A549 (cell line): ENCODE measurements at regions not wholly inside any gene's neighbourhood (a gene's known extent, or its start where the extent isn't known, plus 50 kb on each side); places are given as distances from the start of the nearest gene placed in this dataset.
A peak's percentile ranks its signal among the peaks of the same experiment; 100 is the strongest.

Experiments
- ATAC-seq, 2 experiments: fragments of 200-7000 bp in 1 of 2; fragments of >200 bp in 1 of 2; cut with Nextera tagmentation in 1 of 2; cut with Tn5 transposase in 1 of 2; 3 replicates each; pipeline versions ENCODE4 v1.8.0 to v1.9.1; 2018 to 2020; ENCODE audit warnings: mild to moderate bottlenecking in 1 of 2, moderate library complexity in 1 of 2
- CTCF ChIA-PET: fragments of 300-600 bp; sonication (Branson Sonifier 250); formaldehyde crosslinking; extraction: SDS; loops from one replicate; lab custom pipeline; 2021; ENCODE audit warnings: antibody characterized with exemption, inconsistent platforms; lab: Yijun Ruan, JAX
- POLR2A ChIA-PET: fragments of 350-600 bp; formaldehyde crosslinking; extraction: SDS; loops from one replicate; lab custom pipeline; 2021; ENCODE audit warnings: antibody characterized with exemption, inconsistent platforms; lab: Yijun Ruan, JAX
- DNase-seq, 2 experiments: peaks; one replicate each; pipeline versions ENCODE4 v3.0.0 to v3.0.0-alpha.2; 2011 to 2016; ENCODE audit warnings: low read depth in 1 of 2, low spot score in 1 of 2
- FAIRE-seq: peaks from 2 replicates; lab custom pipeline; 2011; peaks lifted over from hg19 to GRCh38; lab: Jason Lieb, UNC
- H3K27ac ChIP-seq, 2 experiments: fragments of >200 bp; sonication (Bioruptor Twin); formaldehyde crosslinking; 3 replicates each; pipeline ENCODE4 v1.5.1; 2016 to 2017
- H3K4me1 ChIP-seq: fragments of >200 bp; sonication (Bioruptor Twin); formaldehyde crosslinking; 3 replicates; pipeline ENCODE4 v1.6.1; 2016
- H3K4me2 ChIP-seq: fragments of >200 bp; sonication (Bioruptor Twin); formaldehyde crosslinking; 3 replicates; pipeline ENCODE4 v1.6.1; 2016
- H3K4me3 ChIP-seq: fragments of >200 bp; sonication (Bioruptor Twin); formaldehyde crosslinking; 3 replicates; pipeline ENCODE4 v1.5.1; 2016
- H3K9me3 ChIP-seq: fragments of >200 bp; sonication (Bioruptor Twin); formaldehyde crosslinking; 3 replicates; pipeline ENCODE4 v1.6.1; 2016
- BHLHE40 ChIP-seq: IDR thresholded peaks from 2 replicates; pipeline ENCODE4 v1.6.1; 2012; ENCODE audit warnings: low read depth, low read length, inconsistent platforms
- CHD4 ChIP-seq: fragments of 200-600 bp; sonication (generic); IDR thresholded peaks from 2 replicates; pipeline ENCODE4 v1.6.1; 2016; ENCODE audit warnings: antibody characterized with exemption, mild to moderate bottlenecking, borderline replicate concordance
- EHMT2 ChIP-seq: fragments of 200-600 bp; sonication (generic); IDR thresholded peaks from 2 replicates; pipeline ENCODE4 v1.6.1; 2016; ENCODE audit warnings: antibody characterized with exemption, low read depth, mild to moderate bottlenecking, moderate library complexity
- ELK1 ChIP-seq: fragments of 150-350 bp; IDR thresholded peaks from 2 replicates; pipeline ENCODE4 v1.6.1; 2014; ENCODE audit warnings: low read depth, mild to moderate bottlenecking, low read length
- FOSB ChIP-seq: fragments of 250-450 bp; sonication (Bioruptor Pico); IDR thresholded peaks from 2 replicates; pipeline ENCODE4 v1.5.0; 2020; ENCODE audit warnings: mild to moderate bottlenecking, moderate library complexity
- HDAC2 ChIP-seq: fragments of 200-600 bp; sonication (generic); IDR thresholded peaks from 2 replicates; pipeline ENCODE4 v1.6.1; 2016
- HOXA7 ChIP-seq: fragments of 250-450 bp; sonication (Bioruptor Pico); IDR thresholded peaks from 2 replicates; pipeline ENCODE4 v1.5.0; 2020; ENCODE audit warnings: mild to moderate bottlenecking, moderate library complexity
- JUNB ChIP-seq: fragments of >200 bp; sonication (Bioruptor Twin); formaldehyde crosslinking; IDR thresholded peaks from 2 replicates; pipeline ENCODE4 v1.6.1; 2016
- MAX ChIP-seq: IDR thresholded peaks from 2 replicates; pipeline ENCODE4 v1.6.1; 2012
- MAZ ChIP-seq: fragments of 150-350 bp; IDR thresholded peaks from 2 replicates; pipeline ENCODE4 v1.6.1; 2014; ENCODE audit warnings: antibody characterized with exemption, low read depth, low read length, borderline replicate concordance
- MYC ChIP-seq: IDR thresholded peaks from 2 replicates; pipeline ENCODE4 v1.6.1; 2012; ENCODE audit warnings: mild to moderate bottlenecking, inconsistent platforms, low read length, improper control_type of control experiment, borderline replicate concordance
- NFE2L2 ChIP-seq: fragments of 150-350 bp; conservative IDR thresholded peaks from 2 replicates; pipeline ENCODE4 v1.6.1; 2014; ENCODE audit warnings: low read length
- NPAS2 ChIP-seq: fragments of 250-450 bp; sonication (Bioruptor Pico); IDR thresholded peaks from 2 replicates; pipeline ENCODE4 v1.8.0; 2022; ENCODE audit warnings: mild to moderate bottlenecking, moderate library complexity, borderline replicate concordance
- NR3C1 ChIP-seq: fragments of >200 bp; sonication (Bioruptor Twin); formaldehyde crosslinking; IDR thresholded peaks from 3 replicates; pipeline ENCODE4 v1.6.1; 2017
- PHF8 ChIP-seq: fragments of 200-600 bp; sonication (generic); IDR thresholded peaks from 2 replicates; pipeline ENCODE4 v1.6.1; 2016; ENCODE audit warnings: low read depth, mild to moderate bottlenecking, antibody characterized with exemption, moderate library complexity, borderline replicate concordance
- POLR2AphosphoS2 ChIP-seq: conservative IDR thresholded peaks from 2 replicates; pipeline ENCODE4 v1.6.1; 2012; ENCODE audit warnings: low read length, improper control_type of control experiment, inconsistent platforms
- RARB ChIP-seq: fragments of 250-450 bp; sonication (Bioruptor Pico); IDR thresholded peaks from 2 replicates; pipeline ENCODE4 v1.8.0; 2021; ENCODE audit warnings: mild to moderate bottlenecking, moderate library complexity
- RCOR1 ChIP-seq: fragments of 150-350 bp; IDR thresholded peaks from 2 replicates; pipeline ENCODE4 v1.6.1; 2014; ENCODE audit warnings: antibody characterized with exemption, low read length, low read depth
- RFX5 ChIP-seq: fragments of 450-650 bp; IDR thresholded peaks from 2 replicates; pipeline ENCODE4 v1.7.1; 2014; ENCODE audit warnings: antibody characterized with exemption, mild to moderate bottlenecking, moderate library complexity
- SMC3 ChIP-seq: fragments of >200 bp; sonication (Bioruptor Twin); formaldehyde crosslinking; IDR thresholded peaks from 3 replicates; pipeline ENCODE4 v1.6.1; 2018; ENCODE audit warnings: inconsistent platforms
- TFCP2L1 ChIP-seq: fragments of 250-450 bp; sonication (Bioruptor Pico); IDR thresholded peaks from 2 replicates; pipeline ENCODE4 v1.5.0; 2021; ENCODE audit warnings: mild to moderate bottlenecking
- ZC3H11A ChIP-seq: fragments of 450-650 bp; IDR thresholded peaks from 2 replicates; pipeline ENCODE4 v1.6.1; 2014; ENCODE audit warnings: antibody characterized with exemption, mild to moderate bottlenecking
- ZFP36 ChIP-seq: fragments of 450-650 bp; IDR thresholded peaks from 2 replicates; pipeline ENCODE4 v1.6.1; 2014; ENCODE audit warnings: borderline replicate concordance; ENCODE audit not compliant: partially characterized antibody
- ZSCAN20 ChIP-seq: fragments of 250-450 bp; sonication (Bioruptor Pico); IDR thresholded peaks from 2 replicates; pipeline ENCODE4 v1.8.0; 2022; ENCODE audit warnings: mild to moderate bottlenecking, moderate library complexity
- WGBS: methylation state at CpG from one replicate; pipeline ENCODE4 v1.1.6; 2017; ENCODE audit errors: missing lambda C conversion rate; 5-methylcytosine and 5-hydroxymethylcytosine counted together
- TF ChIP-seq, protein P1 (sequence below): fragments of 250-450 bp; sonication (Bioruptor Pico); IDR thresholded peaks from 2 replicates; pipeline ENCODE4 v1.5.0; 2020; ENCODE audit warnings: low read depth, mild to moderate bottlenecking, moderate library complexity
- TF ChIP-seq, protein P2 (sequence below): fragments of 450-650 bp; IDR thresholded peaks from 2 replicates; pipeline ENCODE4 v1.6.1; 2014; ENCODE audit warnings: antibody characterized with exemption
- TF ChIP-seq, protein P3 (sequence below): fragments of >200 bp; sonication (Bioruptor Twin); formaldehyde crosslinking; IDR thresholded peaks from 3 replicates; pipeline ENCODE4 v1.6.1; 2016
- TF ChIP-seq, protein P4 (sequence below): fragments of 250-450 bp; sonication (Bioruptor Pico); IDR thresholded peaks from 2 replicates; pipeline ENCODE4 v1.5.0; 2021; ENCODE audit warnings: mild to moderate bottlenecking, moderate library complexity, borderline replicate concordance

DNA sequence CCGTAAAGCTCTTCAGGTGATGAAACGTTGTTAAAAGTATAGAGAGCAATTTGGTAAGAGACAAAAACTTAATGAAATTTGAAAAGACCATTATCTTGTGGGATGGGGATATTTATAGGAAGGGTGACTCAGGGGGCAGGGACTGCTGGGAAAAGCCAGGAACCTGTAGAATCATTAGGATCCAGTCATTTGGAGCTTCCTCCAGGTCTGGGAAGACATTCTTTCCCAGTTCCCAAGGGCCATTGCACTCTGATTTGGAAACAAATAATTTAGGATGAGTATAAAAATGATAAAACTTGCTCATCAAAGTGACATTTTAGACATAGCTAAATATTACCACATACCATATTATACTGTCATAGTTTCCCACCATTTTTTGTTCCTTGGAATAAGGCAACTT, 143.9 kb downstream of the PFKFB3 start:
- TF ChIP-seq ZC3H11A: no peak
- TF ChIP-seq PHF8: no peak
- TF ChIP-seq, protein P1, sequence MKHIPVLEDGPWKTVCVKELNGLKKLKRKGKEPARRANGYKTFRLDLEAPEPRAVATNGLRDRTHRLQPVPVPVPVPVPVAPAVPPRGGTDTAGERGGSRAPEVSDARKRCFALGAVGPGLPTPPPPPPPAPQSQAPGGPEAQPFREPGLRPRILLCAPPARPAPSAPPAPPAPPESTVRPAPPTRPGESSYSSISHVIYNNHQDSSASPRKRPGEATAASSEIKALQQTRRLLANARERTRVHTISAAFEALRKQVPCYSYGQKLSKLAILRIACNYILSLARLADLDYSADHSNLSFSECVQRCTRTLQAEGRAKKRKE (CRISPR knock-in tag): no peak
- TF ChIP-seq MAZ: no peak
- no peak for TF ChIP-seq RFX5
- no peak for TF ChIP-seq ELK1
- no peak for TF ChIP-seq MYC
- no peak for TF ChIP-seq RCOR1
- TF ChIP-seq NR3C1: no peak
- no peak for TF ChIP-seq ZSCAN20
- TF ChIP-seq EHMT2: no peak
- no peak for TF ChIP-seq JUNB
- TF ChIP-seq HDAC2: no peak
- TF ChIP-seq MAX: no peak
- TF ChIP-seq, protein P2, sequence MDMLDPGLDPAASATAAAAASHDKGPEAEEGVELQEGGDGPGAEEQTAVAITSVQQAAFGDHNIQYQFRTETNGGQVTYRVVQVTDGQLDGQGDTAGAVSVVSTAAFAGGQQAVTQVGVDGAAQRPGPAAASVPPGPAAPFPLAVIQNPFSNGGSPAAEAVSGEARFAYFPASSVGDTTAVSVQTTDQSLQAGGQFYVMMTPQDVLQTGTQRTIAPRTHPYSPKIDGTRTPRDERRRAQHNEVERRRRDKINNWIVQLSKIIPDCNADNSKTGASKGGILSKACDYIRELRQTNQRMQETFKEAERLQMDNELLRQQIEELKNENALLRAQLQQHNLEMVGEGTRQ: no peak
- TF ChIP-seq NPAS2 (CRISPR knock-in tag): no peak
- TF ChIP-seq TFCP2L1 (CRISPR knock-in tag): no peak
- TF ChIP-seq, protein P3, sequence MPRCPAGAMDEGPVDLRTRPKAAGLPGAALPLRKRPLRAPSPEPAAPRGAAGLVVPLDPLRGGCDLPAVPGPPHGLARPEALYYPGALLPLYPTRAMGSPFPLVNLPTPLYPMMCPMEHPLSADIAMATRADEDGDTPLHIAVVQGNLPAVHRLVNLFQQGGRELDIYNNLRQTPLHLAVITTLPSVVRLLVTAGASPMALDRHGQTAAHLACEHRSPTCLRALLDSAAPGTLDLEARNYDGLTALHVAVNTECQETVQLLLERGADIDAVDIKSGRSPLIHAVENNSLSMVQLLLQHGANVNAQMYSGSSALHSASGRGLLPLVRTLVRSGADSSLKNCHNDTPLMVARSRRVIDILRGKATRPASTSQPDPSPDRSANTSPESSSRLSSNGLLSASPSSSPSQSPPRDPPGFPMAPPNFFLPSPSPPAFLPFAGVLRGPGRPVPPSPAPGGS: no peak

GRCh38 chr10:6347391-6347951, 144.7 kb downstream of the PFKFB3 start:
- 78% methylated on average over 13 of the region's 13 CpGs for WGBS
- Histone ChIP-seq H3K27ac (peak overlapping the region in 1 of 2 experiments; percentile 43; a peak in 3 of 6 replicates), H3K4me3 (no peak overlapping the region), H3K4me2 (no peak overlapping the region), H3K9me3 (no peaks in the 10 kb centered on the region; the same call in 1 of the 3 replicates), H3K4me1 (peaks cover 19% of the 10 kb centered on the region)
- POLR2A ChIA-PET: interaction anchor here (1.5 kb wide), 1 partner anchor 145 kb away, joined by 3 read pairs; the partner anchor contains the start of gene PFKFB3
- CTCF ChIA-PET: interaction anchor here (1.1 to 1.2 kb wide), 2 partner anchors 9 to 10 kb away, joined by 3 to 4 read pairs; no protein-coding TSS in a partner anchor
- ATAC-seq: no peak
- FAIRE-seq: no peak
- no peak for DNase-seq
- no peak for TF ChIP-seq HOXA7 (CRISPR knock-in tag)
- no peak for TF ChIP-seq RARB (CRISPR knock-in tag)
- TF ChIP-seq FOSB (CRISPR knock-in tag): no peak
- no peak for TF ChIP-seq CHD4
- TF ChIP-seq EHMT2: no peak
- no peak for TF ChIP-seq RFX5
- no peak for TF ChIP-seq SMC3
- no peak for TF ChIP-seq POLR2AphosphoS2
- no peak for TF ChIP-seq NR3C1
- no peak for TF ChIP-seq BHLHE40
- TF ChIP-seq ELK1: no peak
- no peak for TF ChIP-seq ZFP36
- no peak for TF ChIP-seq TFCP2L1 (CRISPR knock-in tag)
- TF ChIP-seq RCOR1: no peak
- TF ChIP-seq NFE2L2: no peak
- TF ChIP-seq, protein P4, sequence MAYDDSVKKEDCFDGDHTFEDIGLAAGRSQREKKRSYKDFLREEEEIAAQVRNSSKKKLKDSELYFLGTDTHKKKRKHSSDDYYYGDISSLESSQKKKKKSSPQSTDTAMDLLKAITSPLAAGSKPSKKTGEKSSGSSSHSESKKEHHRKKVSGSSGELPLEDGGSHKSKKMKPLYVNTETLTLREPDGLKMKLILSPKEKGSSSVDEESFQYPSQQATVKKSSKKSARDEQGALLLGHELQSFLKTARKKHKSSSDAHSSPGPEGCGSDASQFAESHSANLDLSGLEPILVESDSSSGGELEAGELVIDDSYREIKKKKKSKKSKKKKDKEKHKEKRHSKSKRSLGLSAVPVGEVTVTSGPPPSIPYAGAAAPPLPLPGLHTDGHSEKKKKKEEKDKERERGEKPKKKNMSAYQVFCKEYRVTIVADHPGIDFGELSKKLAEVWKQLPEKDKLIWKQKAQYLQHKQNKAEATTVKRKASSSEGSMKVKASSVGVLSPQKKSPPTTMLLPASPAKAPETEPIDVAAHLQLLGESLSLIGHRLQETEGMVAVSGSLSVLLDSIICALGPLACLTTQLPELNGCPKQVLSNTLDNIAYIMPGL: no peak
- TF ChIP-seq JUNB: no peak

More for the DNA sequence above, 143.9 kb downstream of the PFKFB3 start:
- ChIA-PET POLR2A (interaction anchor here (1.5 kb wide), 1 partner anchor 144 kb away, joined by 3 read pairs; the partner anchor contains the start of gene PFKFB3), CTCF (interaction anchor here (1.1 to 1.3 kb wide), 2 partner anchors 10 to 55 kb away, joined by 3 read pairs; no protein-coding TSS in a partner anchor)
- Histone ChIP-seq H3K9me3 (no peaks in the 10 kb centered on the region; the same call in 1 of the 3 replicates), H3K4me3 (no peak overlapping the region), H3K4me2 (no peak overlapping the region), H3K27ac (no peak overlapping the region), H3K4me1 (peaks cover 19% of the 10 kb centered on the region; the same call in 2 of the 3 replicates)
- no peak for FAIRE-seq
- no peak for ATAC-seq
- DNase-seq: no peak
- 94% methylated on average over 2 of the region's 2 CpGs for WGBS
